Muscle of arm (tissue), 1 donor: ENCODE measurements at regions not wholly inside any gene's neighbourhood (a gene's known extent, or its start where the extent isn't known, plus 50 kb on each side); places are given as distances from the start of the nearest gene placed in this dataset.
"Not testable (repeated sequence)": the region's sequence is repeated elsewhere in the genome, so short reads cannot be mapped to it uniquely, and the experiment has no call there.

Source experiments
- DNase-seq: peaks from one replicate; pipeline ENCODE4 v3.0.0-alpha.2; 2013

GRCh38 chr12:76292891-76293290 is 55.3 kb downstream of the BBS10 start:
- DNase-seq: not testable (repeated sequence)

- DNase-seq: not testable (repeated sequence)
These were observed 55.9 kb downstream of the BBS10 start for GRCh38 chr12:76292305-76292704.

GRCh38 chr12:76290963-76291859 is 57.0 kb downstream of the BBS10 start:
- peak; percentile 70 for DNase-seq

- DNase-seq: no peak
These were observed 60.0 kb downstream of the BBS10 start for GRCh38 chr12:76288218-76288617.

GRCh38 chr12:76284816-76285750 is 63.1 kb downstream of the BBS10 start:
- no peak for DNase-seq

- no peak for DNase-seq
These were observed 65.5 kb downstream of the BBS10 start for GRCh38 chr12:76282744-76283143.

- no peak for DNase-seq
These were observed 70.7 kb downstream of the BBS10 start for GRCh38 chr12:76277480-76277879.

- DNase-seq: no peak
These were observed 71.6 kb downstream of the BBS10 start for GRCh38 chr12:76276499-76277151.

- DNase-seq: no peak
These were observed 72.6 kb downstream of the BBS10 start for GRCh38 chr12:76275511-76276093.

GRCh38 chr12:76274420-76275083 is 73.7 kb downstream of the BBS10 start:
- no peak for DNase-seq

GRCh38 chr12:76272287-76272686 is 75.9 kb downstream of the BBS10 start:
- no peak for DNase-seq

- no peak for DNase-seq
These were observed 77.4 kb downstream of the BBS10 start for GRCh38 chr12:76270657-76271358.

- no peak for DNase-seq
These were observed 79.9 kb downstream of the BBS10 start for GRCh38 chr12:76268267-76268666.

- DNase-seq: peak; percentile 41
These were observed 81.4 kb downstream of the BBS10 start for GRCh38 chr12:76266797-76267196.

GRCh38 chr12:76265424-76266180 is 82.6 kb downstream of the BBS10 start:
- DNase-seq: no peak

GRCh38 chr12:76264611-76265012 is 83.6 kb downstream of the BBS10 start:
- DNase-seq: peak; percentile 52

GRCh38 chr12:76263696-76264095 is 84.5 kb downstream of the BBS10 start:
- DNase-seq: no peak

GRCh38 chr12:76260390-76260748 is 87.8 kb downstream of the BBS10 start:
- no peak for DNase-seq

GRCh38 chr12:76259660-76260389 is 88.4 kb downstream of the BBS10 start:
- peak; percentile 56 for DNase-seq
